NCI-H2227 (cell line): ENCODE measurements at regions not wholly inside any gene's neighbourhood (a gene's known extent, or its start where the extent isn't known, plus 50 kb on each side); places are given as distances from the start of the nearest gene placed in this dataset.

Experiments used
- DNase-seq: peaks from one replicate; lab custom pipeline; 2025; ENCODE audit not compliant: unreplicated experiment; lab: John Stamatoyannopoulos, UW

GRCh38 chr12:66960006-66960405 is 281.1 kb upstream of the GRIP1 start:
- no peak for DNase-seq

- no peak for DNase-seq
Observed at GRCh38 chr12:66960704-66961690, 282.1 kb upstream of the GRIP1 start.

- no peak for DNase-seq
Observed at GRCh38 chr12:66962290-66962689, 283.4 kb upstream of the GRIP1 start.

- no peak for DNase-seq
Observed at GRCh38 chr12:66963901-66964300, 285.0 kb upstream of the GRIP1 start.

- no peak for DNase-seq
Observed at GRCh38 chr12:66964629-66965028, 285.8 kb upstream of the GRIP1 start.

- peak; percentile 9 for DNase-seq
Observed at GRCh38 chr12:66965621-66966020, 286.7 kb upstream of the GRIP1 start.

GRCh38 chr12:66971816-66972215 is 292.9 kb upstream of the GRIP1 start:
- DNase-seq: no peak

GRCh38 chr12:66976526-66976925 is 292.6 kb upstream of the CAND1 start:
- DNase-seq: no peak

- DNase-seq: no peak
Observed at GRCh38 chr12:66978802-66979201, 290.4 kb upstream of the CAND1 start.

- no peak for DNase-seq
Observed at GRCh38 chr12:66979251-66979650, 289.9 kb upstream of the CAND1 start.

GRCh38 chr12:66984077-66984476 is 285.1 kb upstream of the CAND1 start:
- no peak for DNase-seq

- DNase-seq: no peak
Observed at GRCh38 chr12:66984962-66985361, 284.2 kb upstream of the CAND1 start.

- DNase-seq: no peak
Observed at GRCh38 chr12:66999141-66999540, 270.0 kb upstream of the CAND1 start.

GRCh38 chr12:67001251-67001650 is 267.9 kb upstream of the CAND1 start:
- no peak for DNase-seq

GRCh38 chr12:67002720-67003119 is 266.4 kb upstream of the CAND1 start:
- no peak for DNase-seq

GRCh38 chr12:67006610-67007009 is 262.5 kb upstream of the CAND1 start:
- no peak for DNase-seq

GRCh38 chr12:67014642-67015041 is 254.5 kb upstream of the CAND1 start:
- DNase-seq: no peak

GRCh38 chr12:67018105-67018504 is 251.1 kb upstream of the CAND1 start:
- DNase-seq: no peak

GRCh38 chr12:67019070-67019469 is 250.1 kb upstream of the CAND1 start:
- DNase-seq: peak; percentile 5

GRCh38 chr12:67025543-67026114 is 243.5 kb upstream of the CAND1 start:
- DNase-seq: peak; percentile 66

- no peak for DNase-seq
Observed at GRCh38 chr12:67026487-67027246, 242.5 kb upstream of the CAND1 start.

GRCh38 chr12:67028529-67028928 is 240.6 kb upstream of the CAND1 start:
- no peak for DNase-seq
